ENCODE measurements at regions not wholly inside any gene's neighbourhood (a gene's known extent, or its start where the extent isn't known, plus 50 kb on each side); places are given as distances from the start of the nearest gene placed in this dataset.

GRCh38 chr3:23116081-23116837, 86.9 kb upstream of the UBE2E2 start:
- ChIA-PET POLR2A (no interaction called here), CTCF (interaction anchor here (0.9 kb wide), 1 partner anchor 26 kb away, joined by 3 read pairs; no protein-coding TSS in a partner anchor)
- no peak overlapping the region for H3K27ac ChIP-seq
- ATAC-seq (no peak), FAIRE-seq (no peak), DNase-seq (ENCODE audit: low read depth in 1 of 2, low spot score in 1 of 2) (no peak)
- no peak overlapping the region for H3K4me3 ChIP-seq
- H3K4me2 ChIP-seq: no peak overlapping the region
- peaks cover 23% of the 10 kb centered on the region; the same call in 2 of the 3 replicates for H3K4me1 ChIP-seq
- 41% methylated on average over 3 of the region's 3 CpGs for WGBS (ENCODE audit: missing lambda C conversion rate)
- H3K9me3 ChIP-seq: no peaks in the 10 kb centered on the region
- TF ChIP-seq HOXA7 (CRISPR knock-in tag; IDR thresholded peaks at IDR 0.05): no peak
- no peak for TF ChIP-seq HOXB13 (CRISPR knock-in tag; IDR thresholded peaks at IDR 0.05; ENCODE audit: low read depth)
- TF ChIP-seq, protein P1, sequence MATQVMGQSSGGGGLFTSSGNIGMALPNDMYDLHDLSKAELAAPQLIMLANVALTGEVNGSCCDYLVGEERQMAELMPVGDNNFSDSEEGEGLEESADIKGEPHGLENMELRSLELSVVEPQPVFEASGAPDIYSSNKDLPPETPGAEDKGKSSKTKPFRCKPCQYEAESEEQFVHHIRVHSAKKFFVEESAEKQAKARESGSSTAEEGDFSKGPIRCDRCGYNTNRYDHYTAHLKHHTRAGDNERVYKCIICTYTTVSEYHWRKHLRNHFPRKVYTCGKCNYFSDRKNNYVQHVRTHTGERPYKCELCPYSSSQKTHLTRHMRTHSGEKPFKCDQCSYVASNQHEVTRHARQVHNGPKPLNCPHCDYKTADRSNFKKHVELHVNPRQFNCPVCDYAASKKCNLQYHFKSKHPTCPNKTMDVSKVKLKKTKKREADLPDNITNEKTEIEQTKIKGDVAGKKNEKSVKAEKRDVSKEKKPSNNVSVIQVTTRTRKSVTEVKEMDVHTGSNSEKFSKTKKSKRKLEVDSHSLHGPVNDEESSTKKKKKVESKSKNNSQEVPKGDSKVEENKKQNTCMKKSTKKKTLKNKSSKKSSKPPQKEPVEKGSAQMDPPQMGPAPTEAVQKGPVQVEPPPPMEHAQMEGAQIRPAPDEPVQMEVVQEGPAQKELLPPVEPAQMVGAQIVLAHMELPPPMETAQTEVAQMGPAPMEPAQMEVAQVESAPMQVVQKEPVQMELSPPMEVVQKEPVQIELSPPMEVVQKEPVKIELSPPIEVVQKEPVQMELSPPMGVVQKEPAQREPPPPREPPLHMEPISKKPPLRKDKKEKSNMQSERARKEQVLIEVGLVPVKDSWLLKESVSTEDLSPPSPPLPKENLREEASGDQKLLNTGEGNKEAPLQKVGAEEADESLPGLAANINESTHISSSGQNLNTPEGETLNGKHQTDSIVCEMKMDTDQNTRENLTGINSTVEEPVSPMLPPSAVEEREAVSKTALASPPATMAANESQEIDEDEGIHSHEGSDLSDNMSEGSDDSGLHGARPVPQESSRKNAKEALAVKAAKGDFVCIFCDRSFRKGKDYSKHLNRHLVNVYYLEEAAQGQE (IDR thresholded peaks at IDR 0.05): no peak
- no peak for TF ChIP-seq CHD4 (IDR thresholded peaks at IDR 0.05; ENCODE audit: borderline replicate concordance)
- no peak for TF ChIP-seq JUN (IDR thresholded peaks at IDR 0.05)
- no peak for TF ChIP-seq NFE2L2 (conservative IDR thresholded peaks at IDR 0.05; ENCODE audit: low read length)
- TF ChIP-seq KDM1A (IDR thresholded peaks at IDR 0.05; ENCODE audit: low read depth): no peak

- FAIRE-seq (no peak), DNase-seq (ENCODE audit: low read depth in 1 of 2, low spot score in 1 of 2) (no peak), ATAC-seq (no peak)
- ChIA-PET POLR2A (no interaction called here), CTCF (no interaction called here)
- no peak overlapping the region for H3K27ac ChIP-seq
- peaks cover 23% of the 10 kb centered on the region; the same call in 2 of the 3 replicates for H3K4me1 ChIP-seq
- H3K9me3 ChIP-seq: no peaks in the 10 kb centered on the region
- H3K4me3 ChIP-seq: no peak overlapping the region
- WGBS (ENCODE audit: missing lambda C conversion rate): 5% methylated on average over 1 of the region's 1 CpG
- no peak overlapping the region for H3K4me2 ChIP-seq
- TF ChIP-seq PHF8 (IDR thresholded peaks at IDR 0.05; ENCODE audit: borderline replicate concordance, low read depth): no peak
- TF ChIP-seq MAX (IDR thresholded peaks at IDR 0.05): no peak
- TF ChIP-seq SREBF2 (IDR thresholded peaks at IDR 0.05): no peak
- TF ChIP-seq, protein P2, sequence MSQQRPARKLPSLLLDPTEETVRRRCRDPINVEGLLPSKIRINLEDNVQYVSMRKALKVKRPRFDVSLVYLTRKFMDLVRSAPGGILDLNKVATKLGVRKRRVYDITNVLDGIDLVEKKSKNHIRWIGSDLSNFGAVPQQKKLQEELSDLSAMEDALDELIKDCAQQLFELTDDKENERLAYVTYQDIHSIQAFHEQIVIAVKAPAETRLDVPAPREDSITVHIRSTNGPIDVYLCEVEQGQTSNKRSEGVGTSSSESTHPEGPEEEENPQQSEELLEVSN (IDR thresholded peaks at IDR 0.05; ENCODE audit: borderline replicate concordance, low read depth): no peak
- no peak for TF ChIP-seq ZFP36 (IDR thresholded peaks at IDR 0.05; ENCODE audit: borderline replicate concordance, partially characterized antibody)
- TF ChIP-seq, protein P1 (IDR thresholded peaks at IDR 0.05): no peak
Observed at GRCh38 chr3:23117856-23118255, 85.3 kb upstream of the UBE2E2 start.

GRCh38 chr3:23127196-23127595, 75.9 kb upstream of the UBE2E2 start:
- no peak overlapping the region for H3K27ac ChIP-seq
- DNase-seq (ENCODE audit: low read depth in 1 of 2, low spot score in 1 of 2) (no peak), FAIRE-seq (no peak), ATAC-seq (no peak)
- no peaks in the 10 kb centered on the region for H3K9me3 ChIP-seq
- no peaks in the 10 kb centered on the region for H3K4me1 ChIP-seq
- H3K4me2 ChIP-seq: no peak overlapping the region
- ChIA-PET CTCF (no interaction called here), POLR2A (no interaction called here)
- H3K4me3 ChIP-seq: no peak overlapping the region
- 59% methylated on average over 3 of the region's 3 CpGs for WGBS (ENCODE audit: missing lambda C conversion rate)
- TF ChIP-seq EP300 (IDR thresholded peaks at IDR 0.05) (no peak), RCOR1 (IDR thresholded peaks at IDR 0.05; ENCODE audit: low read depth, low read length) (no peak), MAX (IDR thresholded peaks at IDR 0.05) (no peak), ZFP36 (IDR thresholded peaks at IDR 0.05; ENCODE audit: borderline replicate concordance, partially characterized antibody) (no peak)
- TF ChIP-seq, protein P3, sequence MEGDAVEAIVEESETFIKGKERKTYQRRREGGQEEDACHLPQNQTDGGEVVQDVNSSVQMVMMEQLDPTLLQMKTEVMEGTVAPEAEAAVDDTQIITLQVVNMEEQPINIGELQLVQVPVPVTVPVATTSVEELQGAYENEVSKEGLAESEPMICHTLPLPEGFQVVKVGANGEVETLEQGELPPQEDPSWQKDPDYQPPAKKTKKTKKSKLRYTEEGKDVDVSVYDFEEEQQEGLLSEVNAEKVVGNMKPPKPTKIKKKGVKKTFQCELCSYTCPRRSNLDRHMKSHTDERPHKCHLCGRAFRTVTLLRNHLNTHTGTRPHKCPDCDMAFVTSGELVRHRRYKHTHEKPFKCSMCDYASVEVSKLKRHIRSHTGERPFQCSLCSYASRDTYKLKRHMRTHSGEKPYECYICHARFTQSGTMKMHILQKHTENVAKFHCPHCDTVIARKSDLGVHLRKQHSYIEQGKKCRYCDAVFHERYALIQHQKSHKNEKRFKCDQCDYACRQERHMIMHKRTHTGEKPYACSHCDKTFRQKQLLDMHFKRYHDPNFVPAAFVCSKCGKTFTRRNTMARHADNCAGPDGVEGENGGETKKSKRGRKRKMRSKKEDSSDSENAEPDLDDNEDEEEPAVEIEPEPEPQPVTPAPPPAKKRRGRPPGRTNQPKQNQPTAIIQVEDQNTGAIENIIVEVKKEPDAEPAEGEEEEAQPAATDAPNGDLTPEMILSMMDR (IDR thresholded peaks at IDR 0.05): no peak
- TF ChIP-seq, protein P4, sequence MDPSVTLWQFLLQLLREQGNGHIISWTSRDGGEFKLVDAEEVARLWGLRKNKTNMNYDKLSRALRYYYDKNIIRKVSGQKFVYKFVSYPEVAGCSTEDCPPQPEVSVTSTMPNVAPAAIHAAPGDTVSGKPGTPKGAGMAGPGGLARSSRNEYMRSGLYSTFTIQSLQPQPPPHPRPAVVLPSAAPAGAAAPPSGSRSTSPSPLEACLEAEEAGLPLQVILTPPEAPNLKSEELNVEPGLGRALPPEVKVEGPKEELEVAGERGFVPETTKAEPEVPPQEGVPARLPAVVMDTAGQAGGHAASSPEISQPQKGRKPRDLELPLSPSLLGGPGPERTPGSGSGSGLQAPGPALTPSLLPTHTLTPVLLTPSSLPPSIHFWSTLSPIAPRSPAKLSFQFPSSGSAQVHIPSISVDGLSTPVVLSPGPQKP (IDR thresholded peaks at IDR 0.05; ENCODE audit: low read depth, low read length): no peak
- TF ChIP-seq, protein P5, sequence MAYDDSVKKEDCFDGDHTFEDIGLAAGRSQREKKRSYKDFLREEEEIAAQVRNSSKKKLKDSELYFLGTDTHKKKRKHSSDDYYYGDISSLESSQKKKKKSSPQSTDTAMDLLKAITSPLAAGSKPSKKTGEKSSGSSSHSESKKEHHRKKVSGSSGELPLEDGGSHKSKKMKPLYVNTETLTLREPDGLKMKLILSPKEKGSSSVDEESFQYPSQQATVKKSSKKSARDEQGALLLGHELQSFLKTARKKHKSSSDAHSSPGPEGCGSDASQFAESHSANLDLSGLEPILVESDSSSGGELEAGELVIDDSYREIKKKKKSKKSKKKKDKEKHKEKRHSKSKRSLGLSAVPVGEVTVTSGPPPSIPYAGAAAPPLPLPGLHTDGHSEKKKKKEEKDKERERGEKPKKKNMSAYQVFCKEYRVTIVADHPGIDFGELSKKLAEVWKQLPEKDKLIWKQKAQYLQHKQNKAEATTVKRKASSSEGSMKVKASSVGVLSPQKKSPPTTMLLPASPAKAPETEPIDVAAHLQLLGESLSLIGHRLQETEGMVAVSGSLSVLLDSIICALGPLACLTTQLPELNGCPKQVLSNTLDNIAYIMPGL (CRISPR knock-in tag; IDR thresholded peaks at IDR 0.05; ENCODE audit: borderline replicate concordance): no peak
